ENCODE measurements at regions not wholly inside any gene's neighbourhood (a gene's known extent, or its start where the extent isn't known, plus 50 kb on each side); places are given as distances from the start of the nearest gene placed in this dataset.
"Not testable (repeated sequence)": the region's sequence is repeated elsewhere in the genome, so short reads cannot be mapped to it uniquely, and the experiment has no call there.

DNA sequence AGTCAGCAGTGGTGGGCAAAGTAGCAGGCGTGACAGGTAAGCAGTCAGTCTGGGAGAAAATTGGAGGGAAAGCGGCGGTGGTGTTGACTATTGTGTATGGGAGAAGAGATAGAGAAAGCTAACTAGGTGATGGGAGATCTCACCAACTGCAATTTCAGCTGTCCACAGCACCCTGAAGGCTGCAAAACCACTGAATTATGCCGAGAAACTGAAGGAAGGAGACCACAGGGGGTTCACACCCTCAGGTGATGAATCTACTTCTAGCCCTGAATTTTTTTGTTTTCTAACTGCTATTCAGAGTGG lies 631.5 kb downstream of the UQCRFS1 start:
- no peaks in the 10 kb centered on the region for H3K9me3 ChIP-seq (ENCODE audit: low read length)
- H3K4me1 ChIP-seq (ENCODE audit: insufficient read depth, low read length) = no peaks in the 10 kb centered on the region
- no peaks in the 10 kb centered on the region for H3K36me3 ChIP-seq (ENCODE audit: insufficient read depth, low read length)
- H2AFZ ChIP-seq (ENCODE audit: low read depth, low read length) = no peak overlapping the region
- H3K27me3 ChIP-seq (ENCODE audit: insufficient read depth, low read length) = no peaks in the 10 kb centered on the region
- no peak overlapping the region for H3K4me3 ChIP-seq (ENCODE audit: low read length)

DNA sequence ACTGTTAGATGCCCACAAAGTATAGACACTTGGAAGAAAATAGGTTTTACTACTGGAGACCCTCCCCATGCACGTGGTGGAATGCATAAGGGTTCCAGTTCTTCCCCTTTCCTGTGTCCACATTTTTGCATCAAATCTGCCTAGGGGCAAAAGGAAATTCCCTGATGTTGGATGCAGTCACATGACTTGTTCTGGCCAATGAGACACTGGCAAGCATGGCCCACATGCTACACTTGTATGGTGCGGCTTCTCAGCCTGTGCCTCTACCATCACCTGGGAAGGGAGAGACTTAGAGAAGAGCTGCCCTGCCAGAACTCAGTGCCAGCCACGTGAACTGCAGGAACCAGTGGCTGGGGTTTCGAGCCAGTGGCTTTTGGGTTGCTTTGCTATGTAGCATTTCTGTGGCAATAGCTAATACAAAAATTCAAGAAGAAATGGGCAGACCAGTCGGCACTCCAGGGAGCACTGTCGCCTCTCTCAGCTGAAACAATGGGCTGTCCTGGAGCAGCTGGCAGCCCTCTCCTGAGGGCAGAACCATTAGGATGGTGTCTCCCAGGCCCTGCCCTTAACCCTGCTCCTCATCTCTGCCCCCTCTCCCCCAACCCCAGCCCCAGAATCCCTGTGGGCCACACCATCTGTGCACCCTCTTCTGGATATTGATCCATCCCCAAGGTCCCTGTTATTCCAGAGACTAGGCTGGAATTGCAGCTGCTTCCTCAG lies 634.0 kb downstream of the UQCRFS1 start:
- Histone ChIP-seq H2AFZ (ENCODE audit: low read depth, low read length) (no peak overlapping the region), H3K4me1 (ENCODE audit: insufficient read depth, low read length) (no peaks in the 10 kb centered on the region), H3K9me3 (ENCODE audit: low read length) (no peaks in the 10 kb centered on the region), H3K4me3 (ENCODE audit: low read length) (no peak overlapping the region), H3K36me3 (ENCODE audit: insufficient read depth, low read length) (no peaks in the 10 kb centered on the region), H3K27me3 (ENCODE audit: insufficient read depth, low read length) (no peaks in the 10 kb centered on the region)

DNA sequence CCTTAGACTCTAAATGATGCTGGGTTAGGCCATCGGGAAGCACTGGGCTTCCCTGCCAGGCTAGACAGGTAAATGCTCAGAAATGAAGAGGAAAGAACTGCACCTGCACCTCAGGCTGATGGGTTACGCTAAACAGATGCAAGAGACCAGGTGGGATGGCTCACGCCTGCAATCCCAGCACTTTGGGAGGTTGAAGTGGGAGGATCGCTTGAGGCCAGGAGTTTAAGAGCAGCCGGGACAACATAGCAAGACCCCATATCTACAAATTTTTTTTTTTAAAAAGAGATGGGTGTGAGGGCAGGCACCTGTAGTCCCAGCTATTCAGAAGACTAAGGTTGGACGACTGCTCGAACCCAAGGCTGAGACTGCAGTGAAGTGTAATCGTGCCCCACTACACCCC lies 634.7 kb downstream of the UQCRFS1 start:
- Histone ChIP-seq H3K27me3 (ENCODE audit: insufficient read depth, low read length) (no peaks in the 10 kb centered on the region), H3K4me3 (ENCODE audit: low read length) (no peak overlapping the region), H3K36me3 (ENCODE audit: insufficient read depth, low read length) (no peaks in the 10 kb centered on the region), H2AFZ (ENCODE audit: low read depth, low read length) (no peak overlapping the region), H3K4me1 (ENCODE audit: insufficient read depth, low read length) (no peaks in the 10 kb centered on the region), H3K9me3 (ENCODE audit: low read length) (no peaks in the 10 kb centered on the region)

DNA sequence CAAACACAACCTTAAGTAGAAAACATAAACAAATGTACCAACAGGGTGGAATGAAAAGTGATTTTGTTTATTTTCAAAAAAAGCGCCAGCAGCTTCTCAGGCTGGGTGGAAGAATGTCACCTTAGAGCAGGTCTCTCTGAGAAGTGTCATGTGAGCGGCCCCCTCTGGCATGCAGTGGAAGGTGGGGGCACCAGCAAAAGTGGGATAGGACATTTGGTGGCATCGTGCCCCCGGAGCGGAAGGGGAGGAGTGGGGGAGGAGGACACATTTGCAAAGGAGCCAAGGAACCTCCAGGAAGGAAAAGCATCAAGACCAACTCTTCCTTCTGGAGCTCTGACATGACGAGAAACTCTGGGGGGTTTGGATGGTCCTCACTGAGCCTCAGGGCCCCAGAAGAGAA lies 635.3 kb downstream of the UQCRFS1 start:
- no peaks in the 10 kb centered on the region for H3K4me1 ChIP-seq (ENCODE audit: insufficient read depth, low read length)
- no peaks in the 10 kb centered on the region for H3K9me3 ChIP-seq (ENCODE audit: low read length)
- H3K27me3 ChIP-seq (ENCODE audit: insufficient read depth, low read length) = no peaks in the 10 kb centered on the region
- H3K36me3 ChIP-seq (ENCODE audit: insufficient read depth, low read length) = no peaks in the 10 kb centered on the region
- H2AFZ ChIP-seq (ENCODE audit: low read depth, low read length) = no peak overlapping the region
- no peak overlapping the region for H3K4me3 ChIP-seq (ENCODE audit: low read length)

GRCh38 chr19:28577233-28577632 lies 635.7 kb downstream of the UQCRFS1 start:
- H3K9me3 ChIP-seq (ENCODE audit: low read length) = no peaks in the 10 kb centered on the region
- H3K4me3 ChIP-seq (ENCODE audit: low read length) = no peak overlapping the region
- H3K27me3 ChIP-seq (ENCODE audit: insufficient read depth, low read length) = no peaks in the 10 kb centered on the region
- no peaks in the 10 kb centered on the region for H3K36me3 ChIP-seq (ENCODE audit: insufficient read depth, low read length)
- no peaks in the 10 kb centered on the region for H3K4me1 ChIP-seq (ENCODE audit: insufficient read depth, low read length)
- H2AFZ ChIP-seq (ENCODE audit: low read depth, low read length) = no peak overlapping the region

- Histone ChIP-seq H3K27me3 (ENCODE audit: insufficient read depth, low read length) (no peaks in the 10 kb centered on the region), H3K36me3 (ENCODE audit: insufficient read depth, low read length) (no peaks in the 10 kb centered on the region), H3K9me3 (ENCODE audit: low read length) (no peaks in the 10 kb centered on the region), H2AFZ (ENCODE audit: low read depth, low read length) (no peak overlapping the region), H3K4me3 (ENCODE audit: low read length) (no peak overlapping the region), H3K4me1 (ENCODE audit: insufficient read depth, low read length) (no peaks in the 10 kb centered on the region)
Measured at GRCh38 chr19:28575816-28576215, 637.1 kb downstream of the UQCRFS1 start.

DNA sequence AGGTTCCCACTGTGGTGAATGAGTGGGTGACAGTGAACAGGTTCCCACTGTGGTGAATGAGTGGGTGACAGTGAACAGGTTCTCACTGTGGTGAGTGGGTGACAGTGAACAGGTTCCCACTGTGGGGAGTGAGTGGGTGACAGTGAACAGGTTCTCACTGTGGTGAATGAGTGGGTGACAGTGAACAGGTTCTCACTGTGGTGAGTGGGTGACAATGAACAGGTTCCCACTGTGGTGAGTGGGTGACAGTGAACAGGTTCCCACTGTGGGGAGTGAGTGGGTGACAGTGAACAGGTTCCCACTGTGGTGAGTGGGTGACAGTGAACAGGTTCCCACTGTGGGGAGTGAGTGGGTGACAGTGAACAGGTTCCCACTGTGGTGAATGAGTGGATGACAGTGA lies 637.6 kb downstream of the UQCRFS1 start:
- H3K4me1 ChIP-seq (ENCODE audit: insufficient read depth, low read length); H3K36me3 ChIP-seq (ENCODE audit: insufficient read depth, low read length); H3K27me3 ChIP-seq (ENCODE audit: insufficient read depth, low read length); H3K9me3 ChIP-seq (ENCODE audit: low read length); H3K4me3 ChIP-seq (ENCODE audit: low read length); H2AFZ ChIP-seq (ENCODE audit: low read depth, low read length): not testable (repeated sequence)

DNA sequence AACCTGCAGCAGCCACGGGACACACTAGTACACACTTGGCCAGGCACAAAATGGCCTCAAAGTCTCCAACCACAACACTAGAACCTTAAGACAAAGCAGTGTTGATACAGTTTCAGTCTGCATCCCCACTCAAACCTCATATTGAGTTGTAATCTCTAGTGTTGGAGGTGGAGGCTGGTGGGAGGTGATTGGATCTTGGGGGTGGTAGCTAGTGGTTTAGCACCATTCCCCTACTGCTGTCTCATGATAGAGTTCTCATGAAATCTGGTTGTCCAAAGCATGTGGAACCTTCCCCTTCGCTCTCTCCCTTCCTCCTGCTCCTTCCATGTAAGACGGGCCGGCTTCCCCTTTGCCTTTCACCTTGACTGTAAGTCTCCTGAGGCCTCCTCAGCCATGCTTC lies 638.7 kb downstream of the UQCRFS1 start:
- H3K27me3 ChIP-seq (ENCODE audit: insufficient read depth, low read length) = no peaks in the 10 kb centered on the region
- no peak overlapping the region for H3K4me3 ChIP-seq (ENCODE audit: low read length)
- no peaks in the 10 kb centered on the region for H3K4me1 ChIP-seq (ENCODE audit: insufficient read depth, low read length)
- H3K36me3 ChIP-seq (ENCODE audit: insufficient read depth, low read length) = no peaks in the 10 kb centered on the region
- H3K9me3 ChIP-seq (ENCODE audit: low read length) = no peaks in the 10 kb centered on the region
- no peak overlapping the region for H2AFZ ChIP-seq (ENCODE audit: low read depth, low read length)

DNA sequence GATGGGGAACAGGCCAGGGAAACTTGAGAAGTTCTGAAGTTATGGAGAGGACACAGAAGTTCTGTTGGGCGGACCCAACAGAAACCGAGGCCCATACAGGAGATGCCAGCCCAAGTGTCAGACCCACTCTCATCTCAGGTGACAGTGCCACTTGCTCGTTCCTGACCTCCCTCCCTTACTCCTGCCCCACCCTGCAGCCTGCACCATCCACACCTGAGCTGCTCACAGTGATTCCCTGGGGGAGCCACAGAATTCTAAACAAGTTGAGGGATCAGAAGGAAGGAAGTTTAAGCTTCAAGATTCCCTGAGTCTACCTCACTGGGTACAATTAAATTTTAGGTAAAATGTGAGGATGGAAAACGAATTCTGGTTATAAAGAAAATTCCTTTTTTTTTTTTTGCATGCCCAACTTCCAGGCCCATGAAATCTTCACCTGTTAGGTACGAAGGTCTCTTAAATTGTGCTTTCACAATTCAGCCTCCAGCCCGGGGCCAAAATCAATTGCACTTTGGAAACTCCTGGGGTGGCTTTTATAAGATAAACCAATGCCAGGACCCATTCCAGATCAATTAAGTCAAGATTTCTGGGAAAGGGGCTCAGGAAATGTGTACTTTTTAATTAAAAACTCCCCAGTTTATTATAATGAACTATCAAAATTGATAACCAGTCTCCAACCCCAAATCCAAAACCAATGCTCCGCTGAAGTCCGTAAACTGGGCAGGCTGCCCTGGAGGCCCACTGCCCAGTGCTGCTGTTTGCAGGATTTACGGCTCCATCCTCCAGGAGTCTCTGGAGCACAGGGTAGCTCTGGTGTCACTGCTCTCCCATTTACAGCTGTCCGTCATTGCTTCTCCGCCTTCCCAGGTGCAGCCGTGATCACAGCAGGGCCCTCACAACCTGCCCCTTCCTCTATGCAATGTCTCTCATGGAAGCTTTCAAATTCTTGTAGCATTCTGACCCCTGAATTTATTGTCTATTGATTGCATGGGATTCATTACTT lies 643.5 kb downstream of the UQCRFS1 start:
- Histone ChIP-seq H2AFZ (ENCODE audit: low read depth, low read length) (no peak overlapping the region), H3K4me1 (ENCODE audit: insufficient read depth, low read length) (no peaks in the 10 kb centered on the region)

DNA sequence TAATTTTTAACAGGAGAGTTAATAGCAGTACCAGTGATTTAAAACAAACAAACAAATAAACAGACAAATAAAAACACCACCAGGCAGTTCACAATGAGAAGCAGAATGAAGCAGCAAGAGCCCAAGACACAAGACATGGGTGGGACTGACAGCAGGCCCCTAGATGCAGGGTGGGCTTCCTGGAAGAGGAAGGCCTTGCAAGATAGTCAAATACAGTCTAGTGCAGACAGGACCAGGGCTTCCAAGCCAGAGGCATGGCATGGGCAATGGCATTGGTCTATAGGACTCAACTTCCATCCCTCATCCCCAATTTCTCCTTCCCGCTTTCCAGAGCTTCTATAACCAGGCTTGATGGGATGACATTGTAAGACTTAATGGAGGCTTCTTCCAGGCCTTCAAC lies 645.1 kb downstream of the UQCRFS1 start:
- Histone ChIP-seq H3K4me1 (ENCODE audit: insufficient read depth, low read length) (no peaks in the 10 kb centered on the region), H3K36me3 (ENCODE audit: insufficient read depth, low read length) (no peaks in the 10 kb centered on the region), H3K4me3 (ENCODE audit: low read length) (no peak overlapping the region), H3K27me3 (ENCODE audit: insufficient read depth, low read length) (no peaks in the 10 kb centered on the region), H2AFZ (ENCODE audit: low read depth, low read length) (no peak overlapping the region), H3K9me3 (ENCODE audit: low read length) (no peaks in the 10 kb centered on the region)

More for the DNA sequence above, 643.5 kb downstream of the UQCRFS1 start:
- H3K27me3 ChIP-seq (ENCODE audit: insufficient read depth, low read length) = no peaks in the 10 kb centered on the region
- no peaks in the 10 kb centered on the region for H3K9me3 ChIP-seq (ENCODE audit: low read length)
- H3K36me3 ChIP-seq (ENCODE audit: insufficient read depth, low read length) = no peaks in the 10 kb centered on the region
- no peak overlapping the region for H3K4me3 ChIP-seq (ENCODE audit: low read length)

DNA sequence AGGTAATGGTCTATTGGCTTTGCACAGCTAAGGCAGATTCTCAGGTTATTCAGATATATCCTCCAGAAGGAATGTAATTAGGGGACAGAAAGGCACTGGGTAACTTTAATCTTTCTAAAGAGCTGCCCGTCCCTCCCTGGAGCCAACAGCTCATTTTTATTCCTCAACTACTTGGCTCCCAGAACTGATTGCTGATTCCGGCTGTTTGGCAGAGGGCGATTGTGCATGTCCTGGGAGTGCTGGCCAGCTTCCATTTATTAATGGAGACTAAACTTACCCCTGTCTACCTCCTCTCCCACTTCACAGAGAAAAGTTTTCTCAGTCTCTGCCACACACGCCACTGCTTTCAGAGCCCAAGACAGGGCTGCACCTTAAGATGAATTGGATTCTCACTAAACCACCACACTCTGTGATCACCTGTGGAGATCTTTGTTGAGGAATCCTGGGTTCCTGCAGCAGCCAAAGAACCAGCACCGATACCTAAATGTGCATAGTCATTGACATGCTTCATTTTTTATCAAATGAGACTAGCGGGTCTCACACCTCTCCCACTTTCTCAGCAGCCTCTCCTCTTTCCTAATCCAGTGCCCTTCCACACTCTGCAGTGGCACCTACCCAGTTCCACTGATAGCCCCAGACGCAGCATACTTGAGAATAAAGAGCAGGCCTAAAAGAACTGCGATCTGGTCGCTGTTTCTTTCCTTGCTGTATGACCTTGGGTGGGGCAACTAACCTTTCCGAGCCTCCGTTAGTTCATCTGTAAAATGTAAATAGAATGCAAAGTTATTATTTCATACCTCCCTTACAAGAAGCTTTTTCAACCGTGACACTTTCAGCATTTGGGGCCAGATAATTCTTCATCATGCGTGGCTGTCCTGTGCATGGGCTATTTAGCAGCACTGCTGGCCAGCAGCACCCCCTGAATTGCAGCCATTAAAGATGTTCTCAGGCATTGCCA lies 648.7 kb downstream of the UQCRFS1 start:
- no peaks in the 10 kb centered on the region for H3K9me3 ChIP-seq (ENCODE audit: low read length)
- no peaks in the 10 kb centered on the region for H3K27me3 ChIP-seq (ENCODE audit: insufficient read depth, low read length)
- no peaks in the 10 kb centered on the region for H3K4me1 ChIP-seq (ENCODE audit: insufficient read depth, low read length)
- H2AFZ ChIP-seq (ENCODE audit: low read depth, low read length) = no peak overlapping the region
- H3K36me3 ChIP-seq (ENCODE audit: insufficient read depth, low read length) = no peaks in the 10 kb centered on the region
- no peak overlapping the region for H3K4me3 ChIP-seq (ENCODE audit: low read length)

DNA sequence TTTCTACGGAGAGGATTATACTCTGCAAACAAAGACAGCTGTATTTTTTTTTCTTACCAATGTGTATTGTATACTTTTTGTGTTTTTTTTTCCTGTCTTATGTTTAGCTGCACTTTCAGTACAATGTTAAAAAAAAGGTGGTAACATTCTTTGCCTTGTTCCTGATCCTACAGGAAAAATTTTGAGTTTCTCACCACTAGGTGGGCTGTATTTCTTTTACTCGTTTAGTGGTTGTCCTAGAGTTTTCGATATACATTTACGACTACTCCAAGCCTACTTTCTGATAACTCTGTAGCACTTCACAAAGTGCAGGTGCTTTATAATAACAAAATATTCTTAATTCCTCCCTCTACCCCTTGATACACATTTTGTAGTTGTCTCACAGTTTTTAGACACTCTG lies 652.2 kb downstream of the UQCRFS1 start:
- Histone ChIP-seq H3K27me3 (ENCODE audit: insufficient read depth, low read length) (no peaks in the 10 kb centered on the region), H3K36me3 (ENCODE audit: insufficient read depth, low read length) (no peaks in the 10 kb centered on the region), H3K9me3 (ENCODE audit: low read length) (no peaks in the 10 kb centered on the region), H3K4me1 (ENCODE audit: insufficient read depth, low read length) (no peaks in the 10 kb centered on the region), H2AFZ (ENCODE audit: low read depth, low read length) (no peak overlapping the region), H3K4me3 (ENCODE audit: low read length) (no peak overlapping the region)

DNA sequence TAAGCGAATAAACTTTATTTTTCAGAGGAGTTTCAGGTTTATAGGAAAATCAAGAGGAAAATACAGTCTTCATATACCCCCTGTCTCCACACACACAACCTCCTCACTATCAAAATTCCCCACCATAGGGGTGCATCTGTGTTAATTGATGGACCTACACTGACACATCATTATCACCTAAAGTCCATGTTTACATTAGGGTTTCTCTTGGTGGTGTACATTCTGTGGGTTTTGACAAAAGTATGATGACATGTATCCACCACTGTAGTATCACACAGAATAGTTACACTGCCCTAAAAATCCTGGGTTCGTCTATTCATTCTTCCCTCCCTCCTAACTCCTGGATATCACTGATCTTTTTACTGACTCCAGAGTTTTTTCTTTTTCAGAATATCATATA lies 654.2 kb downstream of the UQCRFS1 start:
- no peak overlapping the region for H3K4me3 ChIP-seq (ENCODE audit: low read length)
- H3K36me3 ChIP-seq (ENCODE audit: insufficient read depth, low read length) = no peaks in the 10 kb centered on the region
- H3K4me1 ChIP-seq (ENCODE audit: insufficient read depth, low read length) = no peaks in the 10 kb centered on the region
- no peaks in the 10 kb centered on the region for H3K27me3 ChIP-seq (ENCODE audit: insufficient read depth, low read length)
- H2AFZ ChIP-seq (ENCODE audit: low read depth, low read length) = no peak overlapping the region
- no peaks in the 10 kb centered on the region for H3K9me3 ChIP-seq (ENCODE audit: low read length)

Measured in neuron (in vitro differentiated cells).